ENCODE measurements at regions not wholly inside any gene's neighbourhood (a gene's known extent, or its start where the extent isn't known, plus 50 kb on each side); places are given as distances from the start of the nearest gene placed in this dataset.

DNA sequence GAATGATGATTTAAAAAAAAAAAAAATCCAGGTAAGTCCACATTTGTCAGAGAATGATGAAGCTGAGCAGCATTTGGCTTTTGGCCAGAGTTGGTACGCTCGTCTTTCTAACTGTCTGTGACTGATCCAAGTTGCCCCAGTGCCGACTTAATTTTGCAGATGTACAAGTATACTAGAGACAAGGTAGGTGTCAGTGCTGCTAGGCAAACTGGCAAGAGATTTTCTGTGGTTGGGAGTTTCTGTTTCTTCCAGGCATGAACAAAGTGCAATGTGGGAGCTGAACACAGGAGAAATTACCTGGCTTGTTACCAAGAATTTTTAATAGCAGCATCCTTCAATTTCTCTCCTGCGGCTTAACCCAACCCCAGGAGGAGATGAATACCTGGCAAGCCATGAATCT, 307.7 kb downstream of the BUD13 start:
- TF ChIP-seq TEAD4 (IDR thresholded peaks at IDR 0.05) = no peak
- no peak for TF ChIP-seq FOXM1 (IDR thresholded peaks at IDR 0.05; ENCODE audit: borderline replicate concordance, low read depth)
- TF ChIP-seq, protein P1, sequence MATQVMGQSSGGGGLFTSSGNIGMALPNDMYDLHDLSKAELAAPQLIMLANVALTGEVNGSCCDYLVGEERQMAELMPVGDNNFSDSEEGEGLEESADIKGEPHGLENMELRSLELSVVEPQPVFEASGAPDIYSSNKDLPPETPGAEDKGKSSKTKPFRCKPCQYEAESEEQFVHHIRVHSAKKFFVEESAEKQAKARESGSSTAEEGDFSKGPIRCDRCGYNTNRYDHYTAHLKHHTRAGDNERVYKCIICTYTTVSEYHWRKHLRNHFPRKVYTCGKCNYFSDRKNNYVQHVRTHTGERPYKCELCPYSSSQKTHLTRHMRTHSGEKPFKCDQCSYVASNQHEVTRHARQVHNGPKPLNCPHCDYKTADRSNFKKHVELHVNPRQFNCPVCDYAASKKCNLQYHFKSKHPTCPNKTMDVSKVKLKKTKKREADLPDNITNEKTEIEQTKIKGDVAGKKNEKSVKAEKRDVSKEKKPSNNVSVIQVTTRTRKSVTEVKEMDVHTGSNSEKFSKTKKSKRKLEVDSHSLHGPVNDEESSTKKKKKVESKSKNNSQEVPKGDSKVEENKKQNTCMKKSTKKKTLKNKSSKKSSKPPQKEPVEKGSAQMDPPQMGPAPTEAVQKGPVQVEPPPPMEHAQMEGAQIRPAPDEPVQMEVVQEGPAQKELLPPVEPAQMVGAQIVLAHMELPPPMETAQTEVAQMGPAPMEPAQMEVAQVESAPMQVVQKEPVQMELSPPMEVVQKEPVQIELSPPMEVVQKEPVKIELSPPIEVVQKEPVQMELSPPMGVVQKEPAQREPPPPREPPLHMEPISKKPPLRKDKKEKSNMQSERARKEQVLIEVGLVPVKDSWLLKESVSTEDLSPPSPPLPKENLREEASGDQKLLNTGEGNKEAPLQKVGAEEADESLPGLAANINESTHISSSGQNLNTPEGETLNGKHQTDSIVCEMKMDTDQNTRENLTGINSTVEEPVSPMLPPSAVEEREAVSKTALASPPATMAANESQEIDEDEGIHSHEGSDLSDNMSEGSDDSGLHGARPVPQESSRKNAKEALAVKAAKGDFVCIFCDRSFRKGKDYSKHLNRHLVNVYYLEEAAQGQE (IDR thresholded peaks at IDR 0.05; ENCODE audit: low read depth) = no peak
- no peak for TF ChIP-seq RAD21 (IDR thresholded peaks at IDR 0.05; ENCODE audit: low read depth)
- TF ChIP-seq, protein P2, sequence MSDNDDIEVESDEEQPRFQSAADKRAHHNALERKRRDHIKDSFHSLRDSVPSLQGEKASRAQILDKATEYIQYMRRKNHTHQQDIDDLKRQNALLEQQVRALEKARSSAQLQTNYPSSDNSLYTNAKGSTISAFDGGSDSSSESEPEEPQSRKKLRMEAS (IDR thresholded peaks at IDR 0.05) = no peak
- TF ChIP-seq CREB1 (IDR thresholded peaks at IDR 0.05; ENCODE audit: low read depth) = no peak
- TF ChIP-seq EP300 (IDR thresholded peaks at IDR 0.05; ENCODE audit: borderline replicate concordance) = no peak
- TF ChIP-seq TAF1 (IDR thresholded peaks at IDR 0.05; ENCODE audit: low read depth) = no peak
- TF ChIP-seq YY1 (IDR thresholded peaks at IDR 0.05; ENCODE audit: low read depth) = no peak
- TF ChIP-seq TCF12 (IDR thresholded peaks at IDR 0.05; ENCODE audit: low read depth) = no peak
- no peak for TF ChIP-seq CEBPB (IDR thresholded peaks at IDR 0.05)
- TF ChIP-seq EGR1 (IDR thresholded peaks at IDR 0.05) = no peak

Data from Ishikawa (cell line).